ENCODE measurements at regions not wholly inside any gene's neighbourhood (a gene's known extent, or its start where the extent isn't known, plus 50 kb on each side); places are given as distances from the start of the nearest gene placed in this dataset.

DNA sequence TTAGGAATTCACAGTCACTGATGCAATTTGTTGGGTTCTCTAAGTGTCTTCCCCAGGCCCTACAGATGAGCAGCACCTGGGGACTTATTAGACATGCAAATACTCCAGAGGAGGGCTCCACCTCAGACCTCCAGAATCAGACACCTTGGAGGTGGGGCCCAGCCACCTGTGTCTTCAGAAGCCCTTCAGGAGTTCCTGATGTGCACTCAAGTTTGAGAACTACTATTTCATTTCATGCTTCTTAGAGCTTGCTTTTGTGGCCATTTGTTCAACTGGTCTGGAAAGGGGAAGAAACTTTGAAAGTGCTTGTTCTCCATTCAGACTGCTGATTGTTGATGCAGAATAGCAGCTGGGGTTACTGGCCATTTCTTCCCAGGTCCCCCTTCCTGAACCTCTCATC, 472.0 kb downstream of the COG6 start:
- TF ChIP-seq GATA2 (IDR thresholded peaks at IDR 0.05; ENCODE audit: low read depth, low read length) (no peak), GATA3 (IDR thresholded peaks at IDR 0.05; ENCODE audit: low read depth, low read length) (no peak)

All from SH-SY5Y (cell line).